Gastrocnemius medialis (tissue), 4 donors: ENCODE measurements at regions not wholly inside any gene's neighbourhood (a gene's known extent, or its start where the extent isn't known, plus 50 kb on each side); places are given as distances from the start of the nearest gene placed in this dataset.

ENCODE experiments used
- ATAC-seq, 2 donors: fragments of 150-250 bp; one replicate each; pipeline ENCODE4 v1.9.1; 2016
- DNase-seq, 2 donors: peaks; one replicate each; pipeline ENCODE4 v3.0.0-alpha.2; 2019
- H3K27ac ChIP-seq, 4 donors: fragments of 200-600 bp; sonication (generic); 1 replicate in 1 of 4; 2 replicates in 3 of 4; pipeline ENCODE4 v1.5.1; 2016 to 2018; ENCODE audit warnings: mild to moderate bottlenecking in 2 of 4, moderate library complexity in 1 of 4
- H3K27me3 ChIP-seq, 3 donors: fragments of 200-600 bp; sonication (generic) in 2 of 3; 1 replicate in 1 of 3; 2 replicates in 2 of 3; pipeline versions ENCODE4 v1.5.1 to v1.6.0; 2016 to 2019; ENCODE audit warnings: mild to moderate bottlenecking in 1 of 3, moderate library complexity in 1 of 3
- H3K36me3 ChIP-seq, 2 donors: fragments of 200-600 bp; sonication (generic) in 1 of 2; one replicate each; pipeline ENCODE4 v1.5.1; 2017 to 2018
- H3K4me1 ChIP-seq, 2 donors: fragments of 200-600 bp; sonication (generic) in 1 of 2; one replicate each; pipeline ENCODE4 v1.5.1; 2016 to 2017; ENCODE audit warnings: mild to moderate bottlenecking in 2 of 2
- H3K4me3 ChIP-seq, 4 donors: fragments of 200-600 bp; sonication (generic) in 3 of 4; 1 replicate in 1 of 4; 2 replicates in 3 of 4; pipeline ENCODE4 v1.5.1; 2016 to 2019; ENCODE audit warnings: mild to moderate bottlenecking in 2 of 4
- H3K9me3 ChIP-seq, 3 donors: fragments of 200-600 bp; sonication (generic) in 2 of 3; 1 replicate in 1 of 3; 2 replicates in 2 of 3; pipeline ENCODE4 v1.5.1; 2016 to 2019
- POLR2A ChIP-seq, 2 donors: fragments of 450-650 bp; IDR thresholded peaks; one replicate each; pipeline ENCODE4 v1.6.1; 2017; ENCODE audit warnings: antibody characterized with exemption in 2 of 2, mild to moderate bottlenecking in 2 of 2, moderate library complexity in 2 of 2
- in situ Hi-C, 4 donors: fragments of 200-750 bp; cut with MboI; loops; one replicate each; pipeline versions ENCODE4 v1.15.0 to v1.8.0; 2017; ENCODE audit warnings: low sequenced_read_pairs in 4 of 4
- intact Hi-C: fragments of 100-400 bp; cut with DNase I; formaldehyde crosslinking; loops from one replicate; pipeline ENCODE4 v1.15.1; 2023; ENCODE audit warnings: low total_unique reads
- TF ChIP-seq, protein P1 (sequence below), 5 experiments: fragments of 450-650 bp in 3 of 5; fragments of 200-600 bp in 2 of 5; sonication (generic) in 2 of 5; IDR thresholded peaks in 4 of 5; conservative IDR thresholded peaks in 1 of 5; 1 replicate in 4 of 5; 2 replicates in 1 of 5; pipeline ENCODE4 v1.5.1; 2016 to 2019; ENCODE audit warnings: antibody characterized with exemption in 5 of 5, mild to moderate bottlenecking in 3 of 5, moderate library complexity in 3 of 5

DNA sequence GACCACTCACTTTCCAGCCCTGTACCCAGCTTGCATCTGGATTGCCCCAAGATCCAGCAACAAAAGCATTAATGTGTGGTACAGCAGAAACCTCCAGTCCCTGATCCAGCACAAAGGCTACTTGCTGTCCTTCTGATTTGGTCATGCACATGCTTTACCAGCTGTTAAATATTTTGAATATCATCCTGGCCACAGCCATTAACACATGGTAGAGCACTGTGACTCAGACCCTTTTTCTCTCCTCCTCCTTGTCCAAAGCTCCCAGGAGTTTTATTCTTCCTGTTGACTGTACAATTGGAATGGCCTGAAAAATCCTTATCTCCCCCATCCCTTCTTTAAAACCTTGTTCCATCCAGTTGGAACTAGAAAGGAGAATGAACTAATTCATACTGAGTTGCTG is 419.7 kb upstream of the TNP1 start:
- intact Hi-C loops (no loop called here), in situ Hi-C loops (no loop called here)
- H3K4me1 ChIP-seq = peaks cover 6 to 10% of the 10 kb centered on the region in 2 donors
- DNase-seq = peak; percentile 9 to 18
- H3K36me3 ChIP-seq = no peaks in the 10 kb centered on the region
- TF ChIP-seq, protein P1, sequence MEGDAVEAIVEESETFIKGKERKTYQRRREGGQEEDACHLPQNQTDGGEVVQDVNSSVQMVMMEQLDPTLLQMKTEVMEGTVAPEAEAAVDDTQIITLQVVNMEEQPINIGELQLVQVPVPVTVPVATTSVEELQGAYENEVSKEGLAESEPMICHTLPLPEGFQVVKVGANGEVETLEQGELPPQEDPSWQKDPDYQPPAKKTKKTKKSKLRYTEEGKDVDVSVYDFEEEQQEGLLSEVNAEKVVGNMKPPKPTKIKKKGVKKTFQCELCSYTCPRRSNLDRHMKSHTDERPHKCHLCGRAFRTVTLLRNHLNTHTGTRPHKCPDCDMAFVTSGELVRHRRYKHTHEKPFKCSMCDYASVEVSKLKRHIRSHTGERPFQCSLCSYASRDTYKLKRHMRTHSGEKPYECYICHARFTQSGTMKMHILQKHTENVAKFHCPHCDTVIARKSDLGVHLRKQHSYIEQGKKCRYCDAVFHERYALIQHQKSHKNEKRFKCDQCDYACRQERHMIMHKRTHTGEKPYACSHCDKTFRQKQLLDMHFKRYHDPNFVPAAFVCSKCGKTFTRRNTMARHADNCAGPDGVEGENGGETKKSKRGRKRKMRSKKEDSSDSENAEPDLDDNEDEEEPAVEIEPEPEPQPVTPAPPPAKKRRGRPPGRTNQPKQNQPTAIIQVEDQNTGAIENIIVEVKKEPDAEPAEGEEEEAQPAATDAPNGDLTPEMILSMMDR (IDR thresholded peaks at IDR 0.05 in 4 of 5, conservative IDR thresholded peaks at IDR 0.05 in 1 of 5) = no peak
- TF ChIP-seq POLR2A (IDR thresholded peaks at IDR 0.05) = no peak
- peak overlapping the region in 2 of 4 donors; percentile 29 to 30 for H3K27ac ChIP-seq
- no peaks in the 10 kb centered on the region for H3K9me3 ChIP-seq
- peak; percentile 89 to 97 for ATAC-seq
- no peaks in the 10 kb centered on the region for H3K27me3 ChIP-seq
- no peak overlapping the region for H3K4me3 ChIP-seq

DNA sequence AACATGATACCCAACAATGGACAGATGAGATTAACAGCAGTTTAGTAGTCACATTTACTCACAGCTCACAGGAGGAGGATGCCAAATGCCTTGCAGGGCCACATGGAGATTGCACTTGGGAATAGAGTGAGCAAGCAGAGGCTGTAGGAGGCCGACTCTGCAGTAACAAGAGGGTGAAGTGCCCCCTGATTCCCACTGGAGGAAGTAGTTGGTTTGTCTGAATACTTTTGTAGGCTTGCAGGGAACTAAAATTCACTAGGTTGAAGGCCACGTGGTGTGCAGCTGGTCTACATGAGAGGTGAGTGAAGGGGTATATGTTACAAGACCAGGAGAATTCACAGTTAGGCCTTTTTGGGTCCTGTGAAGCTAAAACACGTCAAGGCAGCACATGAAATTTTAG is 419.3 kb upstream of the TNP1 start:
- intact Hi-C loops (no loop called here), in situ Hi-C loops (no loop called here)
- H3K4me3 ChIP-seq = no peak overlapping the region
- peaks cover 8 to 10% of the 10 kb centered on the region in 2 donors for H3K4me1 ChIP-seq
- TF ChIP-seq POLR2A (IDR thresholded peaks at IDR 0.05) = no peak
- TF ChIP-seq, protein P1 (IDR thresholded peaks at IDR 0.05 in 4 of 5, conservative IDR thresholded peaks at IDR 0.05 in 1 of 5) = no peak
- H3K36me3 ChIP-seq = no peaks in the 10 kb centered on the region
- no peaks in the 10 kb centered on the region for H3K9me3 ChIP-seq
- no peak for DNase-seq
- no peak for ATAC-seq
- no peak overlapping the region for H3K27ac ChIP-seq
- H3K27me3 ChIP-seq = no peaks in the 10 kb centered on the region

DNA sequence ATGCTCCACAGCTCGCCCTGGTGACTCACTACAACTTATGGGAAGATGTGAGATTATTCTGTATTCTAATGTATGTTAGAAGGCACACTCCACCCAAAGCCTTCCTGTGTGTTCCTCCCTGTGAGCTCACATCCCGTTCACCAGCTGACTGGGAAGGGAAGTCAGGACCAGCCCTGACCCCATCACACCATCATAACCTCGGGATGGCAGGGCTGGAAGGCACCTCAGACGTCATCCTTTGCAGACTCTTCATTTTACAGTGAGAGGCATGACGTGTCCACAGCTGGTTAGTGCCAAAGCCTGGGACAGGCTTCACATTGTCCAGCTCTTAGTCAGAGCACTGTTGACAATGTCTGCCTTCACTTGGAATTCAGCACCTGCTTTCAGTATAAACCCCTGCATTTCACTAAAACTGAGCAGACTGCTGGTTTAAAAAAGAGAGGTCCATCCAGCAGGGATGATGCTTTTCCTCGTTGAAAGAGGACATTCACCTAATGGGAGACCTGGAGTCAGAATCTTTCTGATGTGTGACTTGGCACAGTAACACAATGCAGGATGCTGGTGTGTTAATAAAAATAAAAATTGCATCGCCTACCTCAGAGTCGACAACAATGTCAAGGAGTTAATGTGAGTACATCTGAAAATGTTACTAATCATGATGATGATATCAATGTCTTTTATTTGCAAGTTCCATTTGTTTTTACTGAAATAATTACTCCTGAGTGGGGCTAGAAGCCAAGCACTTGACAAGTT is 418.0 kb upstream of the TNP1 start:
- H3K27ac ChIP-seq = no peak overlapping the region
- no peak for ATAC-seq

DNA sequence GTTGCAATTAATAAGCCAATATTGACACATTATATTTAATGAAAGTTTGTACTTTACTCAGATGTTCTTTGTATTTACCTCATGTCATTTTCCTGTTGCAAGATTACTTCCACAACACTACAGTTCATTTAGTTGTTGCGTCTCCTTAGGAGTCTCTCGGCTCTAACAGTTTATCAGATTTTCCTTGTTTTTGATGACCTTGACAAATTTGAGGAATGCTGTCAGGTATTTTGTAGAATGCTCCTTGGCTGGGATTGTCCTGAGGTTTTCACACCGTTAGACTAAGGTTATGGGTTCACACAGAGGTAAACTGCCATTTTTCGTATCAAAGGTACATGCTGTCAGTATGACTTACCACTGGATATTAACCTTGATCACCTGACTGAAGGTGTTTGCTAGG is 416.6 kb upstream of the TNP1 start:
- no peak for DNase-seq
- in situ Hi-C loops (no loop called here), intact Hi-C loops (no loop called here)
- H3K9me3 ChIP-seq = no peaks in the 10 kb centered on the region
- no peak for TF ChIP-seq POLR2A (IDR thresholded peaks at IDR 0.05)
- TF ChIP-seq, protein P1 (IDR thresholded peaks at IDR 0.05 in 4 of 5, conservative IDR thresholded peaks at IDR 0.05 in 1 of 5) = no peak
- H3K27ac ChIP-seq = no peak overlapping the region
- no peaks in the 10 kb centered on the region for H3K36me3 ChIP-seq
- no peak for ATAC-seq
- H3K27me3 ChIP-seq = no peaks in the 10 kb centered on the region
- H3K4me3 ChIP-seq = no peak overlapping the region
- H3K4me1 ChIP-seq = peaks cover 12 to 21% of the 10 kb centered on the region in 2 donors

More for the DNA sequence above, 418.0 kb upstream of the TNP1 start:
- no peaks in the 10 kb centered on the region for H3K36me3 ChIP-seq
- H3K27me3 ChIP-seq = no peaks in the 10 kb centered on the region
- H3K4me3 ChIP-seq = no peak overlapping the region
- no peak for DNase-seq
- in situ Hi-C loops (no loop called here), intact Hi-C loops (no loop called here)
- peaks cover 12 to 18% of the 10 kb centered on the region in 2 donors for H3K4me1 ChIP-seq
- TF ChIP-seq POLR2A (IDR thresholded peaks at IDR 0.05) = no peak
- TF ChIP-seq, protein P1 (IDR thresholded peaks at IDR 0.05 in 4 of 5, conservative IDR thresholded peaks at IDR 0.05 in 1 of 5) = no peak
- H3K9me3 ChIP-seq = no peaks in the 10 kb centered on the region
